ENCODE measurements at regions not wholly inside any gene's neighbourhood (a gene's known extent, or its start where the extent isn't known, plus 50 kb on each side); places are given as distances from the start of the nearest gene placed in this dataset.

DNA sequence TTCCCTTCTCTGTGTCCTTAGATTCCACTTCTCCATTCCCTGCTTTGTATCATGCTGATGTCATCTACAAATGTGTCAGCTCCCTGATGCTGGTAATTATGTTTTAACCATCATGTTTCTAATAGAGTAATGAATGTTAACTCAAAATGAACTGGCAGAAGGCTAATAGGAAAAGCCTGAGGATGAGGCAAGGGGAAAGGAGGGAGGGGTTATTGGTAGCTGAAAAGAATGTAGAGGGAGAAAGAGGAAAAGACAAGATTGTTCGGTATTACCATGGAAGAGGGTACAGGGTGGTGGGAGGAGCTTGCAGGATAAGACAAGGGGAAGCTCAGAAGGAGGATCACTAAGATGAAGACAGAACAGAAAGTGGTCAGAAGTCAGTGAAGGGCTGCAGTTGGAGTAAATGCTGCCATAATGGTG is 150.9 kb downstream of the ZC3H11B start:
- ChIA-PET CTCF (no interaction called here), POLR2A (no interaction called here)
- intact Hi-C loops (cut with DNase I, micrococcal nuclease), result no loop called here
- H3K4me1 ChIP-seq (ENCODE audit: insufficient read depth, low read length), result no peaks in the 10 kb centered on the region
- Mint-ChIP-seq H3K9me3 (no peaks in the 10 kb centered on the region), H3K36me3 (ENCODE audit: low read depth) (no peaks in the 10 kb centered on the region), H3K27me3 (no peaks in the 10 kb centered on the region), H3K4me1 (ENCODE audit: low read depth) (no peaks in the 10 kb centered on the region), H3K4me3 (no peak overlapping the region), H3K27ac (no peak overlapping the region)
- no peaks in the 10 kb centered on the region for H3K9me3 ChIP-seq (ENCODE audit: control insufficient read depth in 1 of 2, insufficient read depth in 1 of 2, low read length in 2 of 2)
- no peak overlapping the region for H3K27ac ChIP-seq (ENCODE audit: low read depth in 1 of 2, low read length in 2 of 2)
- TF ChIP-seq, protein P1, sequence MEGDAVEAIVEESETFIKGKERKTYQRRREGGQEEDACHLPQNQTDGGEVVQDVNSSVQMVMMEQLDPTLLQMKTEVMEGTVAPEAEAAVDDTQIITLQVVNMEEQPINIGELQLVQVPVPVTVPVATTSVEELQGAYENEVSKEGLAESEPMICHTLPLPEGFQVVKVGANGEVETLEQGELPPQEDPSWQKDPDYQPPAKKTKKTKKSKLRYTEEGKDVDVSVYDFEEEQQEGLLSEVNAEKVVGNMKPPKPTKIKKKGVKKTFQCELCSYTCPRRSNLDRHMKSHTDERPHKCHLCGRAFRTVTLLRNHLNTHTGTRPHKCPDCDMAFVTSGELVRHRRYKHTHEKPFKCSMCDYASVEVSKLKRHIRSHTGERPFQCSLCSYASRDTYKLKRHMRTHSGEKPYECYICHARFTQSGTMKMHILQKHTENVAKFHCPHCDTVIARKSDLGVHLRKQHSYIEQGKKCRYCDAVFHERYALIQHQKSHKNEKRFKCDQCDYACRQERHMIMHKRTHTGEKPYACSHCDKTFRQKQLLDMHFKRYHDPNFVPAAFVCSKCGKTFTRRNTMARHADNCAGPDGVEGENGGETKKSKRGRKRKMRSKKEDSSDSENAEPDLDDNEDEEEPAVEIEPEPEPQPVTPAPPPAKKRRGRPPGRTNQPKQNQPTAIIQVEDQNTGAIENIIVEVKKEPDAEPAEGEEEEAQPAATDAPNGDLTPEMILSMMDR (IDR thresholded peaks at IDR 0.05), result no peak
- ATAC-seq (ENCODE audit: poor library complexity) (no peak), DNase-seq (no peak)
- H3K4me3 ChIP-seq (ENCODE audit: low read length), result no peak overlapping the region
- no peaks in the 10 kb centered on the region for H3K36me3 ChIP-seq (ENCODE audit: insufficient read depth, low read length)
- no peaks in the 10 kb centered on the region for H3K27me3 ChIP-seq (ENCODE audit: control insufficient read depth in 1 of 2, insufficient read depth in 2 of 2, low read length in 2 of 2)

DNA sequence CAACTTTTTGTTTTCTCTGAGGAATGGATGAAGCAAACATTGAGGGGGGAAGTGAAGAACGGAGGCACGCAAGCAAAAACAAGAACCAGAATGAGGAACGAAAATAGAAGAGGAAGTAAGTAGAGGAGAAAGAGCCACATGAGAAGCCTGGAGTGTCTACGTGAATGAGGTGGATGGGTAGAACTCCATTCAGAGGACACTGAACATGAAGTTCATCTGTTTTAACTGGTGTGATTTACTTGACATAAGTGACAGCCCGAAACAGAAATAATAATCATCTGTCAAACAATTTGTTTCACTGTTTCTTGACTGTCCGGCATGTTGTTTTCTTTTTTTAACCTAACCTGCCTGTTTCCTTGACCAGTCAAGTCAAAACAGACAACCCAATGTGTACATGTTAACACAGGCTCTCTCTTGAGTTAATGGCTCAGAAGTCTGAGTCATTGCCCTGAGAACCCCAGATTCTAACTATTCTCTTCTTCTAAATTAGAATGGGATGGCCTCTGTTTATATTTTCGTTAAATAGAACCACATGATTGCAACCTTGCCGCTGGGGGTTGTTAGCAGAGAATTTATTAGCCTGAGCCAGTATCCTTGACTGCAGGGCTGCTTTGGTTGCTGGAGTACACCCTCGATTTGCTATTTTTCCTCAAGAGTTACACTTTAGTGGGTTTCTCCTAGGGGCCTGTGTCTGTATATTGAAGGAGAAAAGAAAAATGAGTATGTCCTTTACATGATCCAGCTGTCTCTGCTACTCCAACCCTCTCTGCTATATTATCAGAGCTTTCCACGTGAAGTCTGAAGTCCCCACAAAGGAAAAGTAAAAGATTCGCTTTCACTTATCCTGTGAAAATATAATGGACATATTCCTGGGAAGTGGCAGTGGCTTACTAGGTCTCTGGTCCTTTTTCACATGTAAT is 151.7 kb downstream of the ZC3H11B start:
- Histone ChIP-seq H3K36me3 (ENCODE audit: insufficient read depth, low read length) (no peaks in the 10 kb centered on the region), H3K4me1 (ENCODE audit: insufficient read depth, low read length) (no peaks in the 10 kb centered on the region), H3K4me3 (ENCODE audit: low read length) (no peak overlapping the region), H3K9me3 (ENCODE audit: control insufficient read depth in 1 of 2, insufficient read depth in 1 of 2, low read length in 2 of 2) (no peaks in the 10 kb centered on the region), H3K27ac (ENCODE audit: low read depth in 1 of 2, low read length in 2 of 2) (no peak overlapping the region), H3K27me3 (ENCODE audit: control insufficient read depth in 1 of 2, insufficient read depth in 2 of 2, low read length in 2 of 2) (no peaks in the 10 kb centered on the region)
- Mint-ChIP-seq H3K9me3 (no peaks in the 10 kb centered on the region), H3K27ac (no peak overlapping the region), H3K4me1 (ENCODE audit: low read depth) (no peaks in the 10 kb centered on the region), H3K36me3 (ENCODE audit: low read depth) (no peaks in the 10 kb centered on the region), H3K27me3 (no peaks in the 10 kb centered on the region), H3K4me3 (no peak overlapping the region)
- ATAC-seq (ENCODE audit: poor library complexity) (no peak), DNase-seq (peak in 3 of 14 experiments; percentile 5 to 42 (median 32))
- CTCF ChIA-PET, result no interaction called here
- POLR2A ChIA-PET, result no interaction called here
- TF ChIP-seq, protein P1 (IDR thresholded peaks at IDR 0.05), result no peak
- intact Hi-C loops (cut with DNase I, micrococcal nuclease), result no loop called here

DNA sequence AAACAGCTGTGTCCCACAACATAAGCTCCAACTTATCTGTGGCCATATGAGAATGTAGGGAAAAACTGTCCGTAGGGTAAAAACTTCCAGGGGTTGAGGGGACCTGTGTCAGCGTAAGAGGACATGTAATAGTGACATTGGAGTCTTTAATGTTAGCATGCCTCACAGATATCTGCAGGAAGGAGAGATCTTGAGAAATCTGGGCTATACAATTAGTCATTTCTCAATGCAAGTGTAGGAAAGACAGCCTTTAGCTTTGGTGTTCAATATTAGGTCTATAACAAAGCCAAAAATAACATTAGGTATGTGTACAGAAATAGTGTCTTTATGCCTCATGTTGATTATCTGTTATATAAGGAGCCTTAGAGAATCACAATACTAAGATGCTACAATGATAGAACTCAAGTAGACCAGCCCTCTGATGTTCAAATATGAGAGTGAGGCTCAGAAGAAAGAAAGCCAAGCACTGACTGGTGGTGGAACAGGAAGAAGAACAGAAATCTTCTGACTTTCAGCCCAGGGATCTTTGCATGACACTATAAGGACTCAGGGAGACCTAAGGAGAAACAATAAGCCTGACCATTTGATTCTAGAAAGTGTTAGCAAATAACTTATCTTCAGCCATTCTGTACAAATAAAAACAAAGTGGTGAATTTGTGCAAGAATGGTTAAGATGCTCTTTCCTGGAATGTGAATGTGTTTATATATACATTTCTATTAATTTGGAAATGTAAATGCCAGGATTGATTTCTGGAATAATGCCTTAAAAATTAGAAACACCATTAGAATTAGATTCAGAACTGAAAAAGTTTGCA is 152.6 kb downstream of the ZC3H11B start:
- H3K36me3 Mint-ChIP-seq (ENCODE audit: low read depth), result no peaks in the 10 kb centered on the region
- TF ChIP-seq, protein P1 (IDR thresholded peaks at IDR 0.05), result no peak
- H3K27ac Mint-ChIP-seq, result no peak overlapping the region

More for the DNA sequence above, 152.6 kb downstream of the ZC3H11B start:
- Histone ChIP-seq H3K36me3 (ENCODE audit: insufficient read depth, low read length) (no peaks in the 10 kb centered on the region), H3K27me3 (ENCODE audit: control insufficient read depth in 1 of 2, insufficient read depth in 2 of 2, low read length in 2 of 2) (no peaks in the 10 kb centered on the region), H3K4me3 (ENCODE audit: low read length) (no peak overlapping the region), H3K27ac (ENCODE audit: low read depth in 1 of 2, low read length in 2 of 2) (no peak overlapping the region), H3K9me3 (ENCODE audit: control insufficient read depth in 1 of 2, insufficient read depth in 1 of 2, low read length in 2 of 2) (no peaks in the 10 kb centered on the region), H3K4me1 (ENCODE audit: insufficient read depth, low read length) (no peaks in the 10 kb centered on the region)
- POLR2A ChIA-PET, result no interaction called here
- H3K27me3 Mint-ChIP-seq, result no peaks in the 10 kb centered on the region
- H3K4me3 Mint-ChIP-seq, result no peak overlapping the region
- CTCF ChIA-PET, result no interaction called here
- no peak for ATAC-seq (ENCODE audit: poor library complexity)
- intact Hi-C loops (cut with DNase I, micrococcal nuclease), result no loop called here
- DNase-seq, result peak in 2 of 14 experiments; percentile 5 to 10
- no peaks in the 10 kb centered on the region for H3K4me1 Mint-ChIP-seq (ENCODE audit: low read depth)
- no peaks in the 10 kb centered on the region for H3K9me3 Mint-ChIP-seq
